ENCODE measurements at regions not wholly inside any gene's neighbourhood (a gene's known extent, or its start where the extent isn't known, plus 50 kb on each side); places are given as distances from the start of the nearest gene placed in this dataset.

DNA sequence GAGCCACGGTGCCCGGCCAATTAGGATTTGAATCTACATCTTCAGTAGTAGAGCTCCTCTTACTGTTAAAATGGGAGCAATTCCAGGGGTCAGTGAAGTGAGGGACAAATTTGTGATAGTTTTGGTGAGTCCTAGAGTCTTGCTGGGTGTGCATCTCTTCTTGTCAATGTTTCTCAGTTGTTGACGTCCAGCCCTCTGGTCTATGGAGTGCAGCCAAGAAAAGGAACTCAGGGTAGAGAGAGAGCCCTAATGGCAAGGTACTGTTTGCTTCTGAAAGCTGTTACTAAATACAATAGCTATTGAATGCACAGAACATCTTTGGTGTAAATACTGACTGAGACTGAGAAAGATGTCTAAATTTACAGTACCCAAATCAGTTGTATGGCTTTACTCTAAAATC lies 282.5 kb upstream of the SALL1 start:
- TF ChIP-seq YY1 (IDR thresholded peaks at IDR 0.05; ENCODE audit: low read depth) (no peak), REST (IDR thresholded peaks at IDR 0.05; ENCODE audit: low read depth) (no peak), TAF1 (IDR thresholded peaks at IDR 0.05; ENCODE audit: low read depth) (no peak), TCF12 (IDR thresholded peaks at IDR 0.05; ENCODE audit: low read depth) (no peak), EP300 (IDR thresholded peaks at IDR 0.05; ENCODE audit: borderline replicate concordance) (no peak), CREB1 (IDR thresholded peaks at IDR 0.05; ENCODE audit: low read depth) (no peak), ZBTB7A (IDR thresholded peaks at IDR 0.05; ENCODE audit: low read depth) (no peak), FOXM1 (IDR thresholded peaks at IDR 0.05; ENCODE audit: borderline replicate concordance, low read depth) (no peak)

DNA sequence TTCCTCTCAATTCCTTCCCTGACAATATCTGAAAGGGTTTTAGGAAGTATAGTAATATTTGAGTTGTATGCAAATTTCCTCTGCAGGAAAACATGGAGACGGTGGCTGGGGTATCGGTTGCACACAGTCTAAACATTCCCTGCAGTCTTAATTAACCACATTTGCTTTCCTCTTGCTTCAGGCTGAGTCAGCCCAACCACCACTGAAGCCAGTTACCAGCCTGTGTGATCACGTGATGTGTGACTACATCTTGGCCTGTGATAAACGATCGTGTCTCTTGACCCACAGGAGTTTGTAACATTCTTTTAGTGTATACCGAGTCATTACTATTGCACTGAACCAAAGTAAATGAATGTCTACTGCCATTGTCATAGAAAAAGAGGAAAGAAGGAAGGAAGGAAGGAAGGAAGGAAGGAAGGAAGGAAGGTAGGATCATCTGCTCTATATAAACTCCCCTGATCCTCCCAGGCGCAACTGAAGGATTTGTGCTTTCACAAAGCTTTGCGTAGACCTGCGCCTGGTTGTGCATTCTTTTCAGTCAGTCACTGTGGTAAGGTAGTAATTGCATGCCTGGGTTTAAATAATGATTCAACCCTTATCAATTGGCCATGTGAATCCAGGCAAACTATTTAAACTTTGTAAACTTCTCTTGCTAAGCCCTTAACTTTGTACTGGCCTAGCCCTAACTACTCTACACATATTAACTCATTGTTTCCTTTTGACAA lies 280.6 kb upstream of the SALL1 start:
- TF ChIP-seq EGR1 (IDR thresholded peaks at IDR 0.05): no peak
- TF ChIP-seq YY1 (IDR thresholded peaks at IDR 0.05; ENCODE audit: low read depth): no peak
- TF ChIP-seq, protein P1, sequence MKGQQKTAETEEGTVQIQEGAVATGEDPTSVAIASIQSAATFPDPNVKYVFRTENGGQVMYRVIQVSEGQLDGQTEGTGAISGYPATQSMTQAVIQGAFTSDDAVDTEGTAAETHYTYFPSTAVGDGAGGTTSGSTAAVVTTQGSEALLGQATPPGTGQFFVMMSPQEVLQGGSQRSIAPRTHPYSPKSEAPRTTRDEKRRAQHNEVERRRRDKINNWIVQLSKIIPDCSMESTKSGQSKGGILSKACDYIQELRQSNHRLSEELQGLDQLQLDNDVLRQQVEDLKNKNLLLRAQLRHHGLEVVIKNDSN (IDR thresholded peaks at IDR 0.05): 0 out of 2 replicates have a peak, but pooled peaks have one; percentile 26

DNA sequence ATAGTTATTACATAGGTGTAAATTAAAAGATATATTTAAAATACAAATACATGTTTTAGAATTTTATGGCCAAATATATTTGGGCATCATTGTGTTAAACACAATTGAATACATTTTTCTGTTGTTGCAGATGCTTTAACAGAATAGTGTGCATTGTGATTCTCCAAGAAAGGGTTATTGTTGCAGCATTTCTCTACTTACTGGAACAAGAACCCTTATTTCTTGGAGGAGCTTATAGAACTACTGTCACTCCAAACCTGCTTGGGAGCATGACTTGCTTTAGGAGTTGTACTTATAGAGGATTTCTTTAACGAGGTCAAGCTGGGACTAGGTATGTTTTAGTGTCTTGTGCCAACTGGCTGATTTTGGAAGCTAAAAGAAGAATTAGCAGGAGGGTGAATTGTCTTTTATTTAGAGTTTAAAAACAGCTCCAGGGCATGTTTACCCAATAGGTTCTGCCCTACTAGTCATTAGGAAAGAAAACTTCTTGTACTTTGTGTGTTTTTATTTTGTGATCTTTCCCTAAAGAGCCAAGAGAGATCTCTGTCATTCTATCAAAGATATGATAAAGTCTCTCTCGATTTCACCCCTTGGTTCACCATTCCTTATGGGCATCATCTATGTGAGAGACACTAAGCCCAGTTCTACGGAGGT lies 279.8 kb upstream of the SALL1 start:
- TF ChIP-seq CREB1 (IDR thresholded peaks at IDR 0.05; ENCODE audit: low read depth) (no peak), NFIC (IDR thresholded peaks at IDR 0.05) (no peak), EP300 (IDR thresholded peaks at IDR 0.05; ENCODE audit: borderline replicate concordance) (no peak), CEBPB (IDR thresholded peaks at IDR 0.05) (no peak), REST (IDR thresholded peaks at IDR 0.05; ENCODE audit: low read depth) (no peak), ZBTB7A (IDR thresholded peaks at IDR 0.05; ENCODE audit: low read depth) (no peak), TCF12 (IDR thresholded peaks at IDR 0.05; ENCODE audit: low read depth) (no peak), YY1 (IDR thresholded peaks at IDR 0.05; ENCODE audit: low read depth) (no peak), TAF1 (IDR thresholded peaks at IDR 0.05; ENCODE audit: low read depth) (no peak), EGR1 (IDR thresholded peaks at IDR 0.05) (no peak), RAD21 (IDR thresholded peaks at IDR 0.05; ENCODE audit: low read depth) (no peak), TEAD4 (IDR thresholded peaks at IDR 0.05) (no peak), FOXM1 (IDR thresholded peaks at IDR 0.05; ENCODE audit: borderline replicate concordance, low read depth) (no peak)
- TF ChIP-seq, protein P1 (IDR thresholded peaks at IDR 0.05): no peak
- TF ChIP-seq, protein P2, sequence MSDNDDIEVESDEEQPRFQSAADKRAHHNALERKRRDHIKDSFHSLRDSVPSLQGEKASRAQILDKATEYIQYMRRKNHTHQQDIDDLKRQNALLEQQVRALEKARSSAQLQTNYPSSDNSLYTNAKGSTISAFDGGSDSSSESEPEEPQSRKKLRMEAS (IDR thresholded peaks at IDR 0.05): no peak

GRCh38 chr16:51429041-51429440 lies 278.0 kb upstream of the SALL1 start:
- TF ChIP-seq CREB1 (IDR thresholded peaks at IDR 0.05; ENCODE audit: low read depth) (no peak), YY1 (IDR thresholded peaks at IDR 0.05; ENCODE audit: low read depth) (no peak), ZBTB7A (IDR thresholded peaks at IDR 0.05; ENCODE audit: low read depth) (no peak), FOXM1 (IDR thresholded peaks at IDR 0.05; ENCODE audit: borderline replicate concordance, low read depth) (no peak), REST (IDR thresholded peaks at IDR 0.05; ENCODE audit: low read depth) (no peak), CEBPB (IDR thresholded peaks at IDR 0.05) (no peak), NFIC (IDR thresholded peaks at IDR 0.05) (no peak), EP300 (IDR thresholded peaks at IDR 0.05; ENCODE audit: borderline replicate concordance) (no peak), TCF12 (IDR thresholded peaks at IDR 0.05; ENCODE audit: low read depth) (no peak), TEAD4 (IDR thresholded peaks at IDR 0.05) (no peak), RAD21 (IDR thresholded peaks at IDR 0.05; ENCODE audit: low read depth) (no peak)
- TF ChIP-seq, protein P2 (IDR thresholded peaks at IDR 0.05): no peak
